Eye (tissue), 1 donor: ENCODE measurements at regions not wholly inside any gene's neighbourhood (a gene's known extent, or its start where the extent isn't known, plus 50 kb on each side); places are given as distances from the start of the nearest gene placed in this dataset.

Experiments used
- DNase-seq: peaks from one replicate; pipeline ENCODE4 v3.0.0-alpha.2; 2015

DNA sequence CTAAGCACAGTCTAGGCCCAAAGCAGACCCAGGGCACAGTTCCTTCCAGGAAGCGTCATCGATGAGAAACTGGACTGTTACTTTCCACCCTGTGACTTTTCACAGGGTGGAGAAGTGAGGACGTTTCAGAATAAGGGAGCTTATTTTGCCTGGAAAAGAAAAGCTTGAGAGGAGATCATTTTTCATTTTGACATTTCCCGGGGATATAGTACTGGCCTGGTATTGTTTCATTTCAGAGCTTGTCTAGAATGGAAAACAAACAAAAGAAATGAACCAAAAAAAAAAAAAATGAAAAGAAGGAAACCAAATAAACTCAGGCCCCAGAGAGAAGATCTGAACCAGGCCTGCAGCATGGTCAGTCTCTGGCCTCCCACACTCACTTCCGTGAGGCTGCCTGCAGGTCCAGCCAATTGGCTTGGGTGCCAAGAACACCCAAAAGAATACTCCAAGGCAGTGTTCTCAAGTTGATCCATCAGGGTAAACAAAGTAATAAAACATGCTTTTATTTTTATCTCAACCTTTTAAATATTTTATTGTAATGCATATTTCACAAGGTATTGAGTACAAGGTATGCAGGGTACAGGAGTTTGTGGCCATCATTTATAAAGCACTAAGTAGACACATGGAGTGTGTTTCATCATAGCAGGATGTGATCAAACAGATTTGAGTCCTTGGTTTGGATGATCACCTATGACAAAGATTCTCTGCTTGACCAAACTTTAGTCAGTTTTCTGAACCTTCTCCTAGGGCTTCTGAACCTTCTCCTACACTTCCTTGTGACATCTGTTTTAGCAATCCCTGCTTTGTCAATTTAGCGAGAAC is 176.9 kb upstream of the GGTLC1 start:
- no peak for DNase-seq

DNA sequence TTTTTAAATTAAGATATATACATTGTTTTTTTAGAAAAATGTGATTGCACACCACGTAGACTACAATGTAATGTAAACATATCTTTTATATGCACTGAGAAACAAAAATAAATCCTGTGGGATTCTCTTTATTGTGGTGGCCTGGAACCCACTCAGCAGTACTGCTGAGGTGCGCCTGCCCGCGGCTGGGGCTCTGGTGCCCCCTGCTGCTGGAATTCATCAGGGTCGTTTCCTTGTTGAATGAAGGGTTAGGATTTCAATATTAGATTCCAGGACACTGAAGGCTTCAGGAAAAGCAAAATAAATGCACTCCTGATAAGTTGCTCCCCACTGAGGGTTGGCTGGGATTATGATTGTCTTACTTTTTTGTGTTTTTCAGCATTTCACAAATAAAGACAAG is 175.8 kb upstream of the GGTLC1 start:
- DNase-seq: peak; percentile 12

DNA sequence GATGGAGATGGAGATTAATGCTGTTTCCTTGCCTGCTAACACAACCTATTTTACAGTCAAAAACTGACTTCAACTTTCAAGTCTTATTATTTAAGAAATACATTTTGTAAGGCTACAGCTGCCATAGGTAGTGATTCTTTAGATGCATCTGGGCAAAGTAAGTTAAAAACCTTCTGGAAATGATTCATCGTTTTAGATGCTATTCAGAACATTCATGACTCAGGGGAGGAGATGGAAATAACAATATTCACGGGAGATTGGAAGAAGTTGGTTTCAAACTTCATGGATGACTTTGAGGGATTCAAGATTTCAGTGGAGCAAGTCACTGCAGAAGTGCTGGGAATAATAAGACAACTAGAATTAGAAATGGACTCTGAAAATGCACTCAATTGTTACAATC is 174.9 kb upstream of the GGTLC1 start:
- DNase-seq: no peak

DNA sequence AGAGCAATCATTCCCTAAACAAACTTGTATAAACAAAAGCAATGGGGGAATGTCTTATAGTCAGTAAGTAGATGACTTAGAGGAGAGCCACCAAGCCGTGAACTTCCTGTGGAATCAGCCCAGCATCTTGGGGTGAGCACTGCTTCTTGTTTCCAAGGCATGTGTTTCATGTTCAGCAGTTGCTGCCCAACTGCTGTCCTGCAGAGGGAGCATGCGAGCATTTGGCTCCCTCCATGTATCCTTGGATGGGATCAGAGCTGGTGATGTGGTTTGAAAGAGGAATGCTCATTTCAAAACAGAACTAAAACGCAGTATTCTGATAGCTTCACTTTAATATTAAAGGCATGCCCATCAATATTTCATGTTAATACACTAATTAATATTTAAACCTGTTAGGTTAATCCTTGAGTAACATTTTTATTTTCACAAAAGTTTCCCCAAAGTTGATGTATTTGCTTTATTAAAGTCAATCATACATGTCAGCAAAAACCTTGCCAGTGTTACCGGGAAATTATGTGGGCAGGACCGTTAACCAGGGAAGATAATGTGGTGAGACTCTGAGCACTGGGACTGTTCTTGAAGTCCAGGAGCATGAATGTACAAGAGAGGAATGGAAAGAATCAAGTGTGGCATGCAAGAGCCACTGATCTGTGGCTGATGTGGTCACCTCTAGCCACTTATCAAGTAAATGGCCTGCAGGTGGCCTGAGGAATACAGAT is 172.1 kb upstream of the GGTLC1 start:
- peak; percentile 80 for DNase-seq

DNA sequence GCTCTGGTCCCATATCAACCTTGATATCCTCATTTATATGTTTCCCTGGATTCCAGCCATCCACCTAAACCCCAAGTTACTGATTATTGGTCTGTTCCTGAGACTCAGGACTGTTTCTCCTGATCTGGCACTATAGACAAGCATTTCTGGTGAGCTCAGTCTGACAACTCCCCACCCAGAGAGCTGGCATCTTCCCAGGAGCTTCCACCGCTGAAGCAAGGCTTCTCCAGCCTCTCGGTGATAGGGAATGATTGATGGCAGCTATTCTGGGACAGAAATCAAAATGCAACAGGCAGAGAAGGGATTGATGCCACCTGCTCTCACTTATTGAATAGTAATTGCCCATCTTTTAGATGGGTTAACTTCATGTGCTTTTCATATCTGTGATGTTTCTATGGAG is 169.7 kb upstream of the GGTLC1 start:
- no peak for DNase-seq

DNA sequence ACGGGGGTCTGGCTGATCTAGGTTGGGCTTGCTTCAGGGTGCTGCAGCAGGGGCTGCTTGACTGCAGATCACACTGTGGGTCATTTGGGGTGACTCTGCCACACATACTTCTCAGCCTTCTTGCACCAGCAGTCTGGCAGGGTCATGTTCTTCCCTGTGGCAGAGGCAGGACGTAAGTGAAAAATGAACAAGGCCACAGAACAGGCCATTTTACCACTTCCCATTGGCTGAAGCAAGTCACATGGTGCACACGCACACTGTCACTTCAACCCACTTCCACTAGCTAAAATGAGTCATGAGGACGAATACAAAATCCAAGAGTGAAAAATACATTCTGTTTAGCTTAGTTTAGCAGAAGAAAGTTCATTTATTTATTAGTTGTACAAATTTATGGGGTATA is 168.6 kb upstream of the GGTLC1 start:
- no peak for DNase-seq

DNA sequence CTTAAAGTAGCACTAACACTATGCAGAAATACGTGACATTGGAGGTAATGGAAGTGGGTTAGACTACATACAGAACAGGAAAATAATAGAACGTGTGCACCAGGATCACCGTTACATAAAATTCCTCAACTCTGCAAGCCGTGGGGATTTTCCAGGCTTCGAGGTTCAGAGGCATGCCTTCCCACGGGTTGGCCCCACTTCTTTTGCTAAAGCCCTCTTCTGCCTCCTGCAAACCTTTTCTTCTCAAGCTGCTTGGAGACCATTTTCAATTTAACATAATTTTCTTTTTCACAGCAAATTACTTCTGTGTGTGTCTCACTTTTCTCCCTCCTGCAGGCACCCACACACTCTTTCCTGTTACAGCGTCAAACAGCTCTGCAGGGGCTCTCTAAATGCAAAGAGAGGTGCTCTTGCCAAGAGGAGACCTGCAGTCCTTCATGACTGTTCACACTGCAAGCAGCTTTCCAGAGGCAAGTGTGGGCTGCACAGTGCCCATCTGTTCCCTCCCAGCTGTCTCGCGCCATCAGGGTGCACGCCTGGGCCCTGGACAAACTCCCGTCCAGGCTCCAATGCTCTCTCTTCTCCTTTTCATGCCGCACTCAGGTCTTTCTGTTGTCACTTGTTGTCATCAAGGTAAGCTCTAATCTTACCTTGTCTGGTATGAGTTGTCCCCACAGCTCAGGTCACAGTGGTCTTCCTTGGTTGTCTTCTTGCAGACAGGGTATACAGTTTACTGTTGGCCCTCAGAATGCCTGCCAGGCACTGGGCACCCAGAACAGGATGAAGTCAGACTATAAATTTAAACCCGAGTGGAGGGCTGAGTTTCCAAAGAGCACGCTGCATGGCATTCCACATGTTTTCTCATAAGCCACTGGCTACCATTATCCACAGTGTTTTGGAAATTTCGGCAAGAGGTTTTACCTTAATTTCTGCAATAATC is 164.8 kb upstream of the GGTLC1 start:
- DNase-seq: no peak

DNA sequence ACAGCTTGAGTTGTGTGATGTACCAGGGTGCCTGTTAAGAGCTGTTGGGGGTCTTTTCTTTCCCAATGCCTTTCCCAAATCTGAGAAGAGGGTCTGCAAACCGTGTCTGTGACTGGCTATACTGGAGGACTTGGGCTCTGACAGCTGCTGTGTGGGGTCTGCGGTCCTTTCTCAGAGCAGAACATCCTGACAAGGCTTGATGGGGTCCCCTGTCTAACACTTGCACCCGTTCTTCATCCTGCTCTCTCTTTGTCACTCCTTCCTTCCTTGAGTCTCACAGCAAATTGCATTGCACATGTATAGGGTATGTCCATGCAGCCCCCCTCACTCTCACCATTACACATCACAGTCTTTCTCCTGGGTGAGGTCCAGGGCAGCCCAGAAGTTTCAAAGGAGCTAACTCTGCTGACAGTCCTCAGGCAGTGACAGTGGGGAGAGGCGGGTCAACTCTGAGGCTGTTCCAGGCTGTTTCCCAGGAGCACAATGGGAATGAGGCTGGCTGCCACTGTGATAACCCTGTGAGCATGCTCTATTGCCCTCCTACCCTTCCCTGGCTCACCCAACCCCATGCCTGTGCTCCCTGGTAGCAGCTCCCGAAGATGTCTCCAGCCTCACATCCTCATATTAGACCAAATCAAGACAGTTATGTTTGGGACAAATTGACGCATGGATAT is 163.2 kb upstream of the GGTLC1 start:
- no peak for DNase-seq

DNA sequence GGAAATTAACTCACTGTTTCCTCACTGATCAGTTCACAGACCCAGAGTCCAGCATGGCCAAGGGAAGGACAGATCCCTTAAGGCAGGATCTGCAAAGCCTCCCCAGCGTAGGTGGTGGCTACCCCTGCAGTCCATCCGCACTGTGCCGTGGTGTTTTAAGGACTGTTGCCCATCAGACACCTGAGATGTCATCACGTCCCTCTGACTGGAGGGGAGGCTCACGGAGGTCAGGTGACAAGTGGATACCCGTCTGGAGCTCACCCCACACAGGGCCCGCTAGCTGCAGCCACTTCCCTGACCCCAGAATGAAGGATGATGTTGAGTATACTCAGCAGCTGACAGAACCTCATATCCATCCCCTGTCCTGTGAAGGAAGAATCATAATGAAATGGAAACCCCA is 161.8 kb upstream of the GGTLC1 start:
- DNase-seq: no peak

DNA sequence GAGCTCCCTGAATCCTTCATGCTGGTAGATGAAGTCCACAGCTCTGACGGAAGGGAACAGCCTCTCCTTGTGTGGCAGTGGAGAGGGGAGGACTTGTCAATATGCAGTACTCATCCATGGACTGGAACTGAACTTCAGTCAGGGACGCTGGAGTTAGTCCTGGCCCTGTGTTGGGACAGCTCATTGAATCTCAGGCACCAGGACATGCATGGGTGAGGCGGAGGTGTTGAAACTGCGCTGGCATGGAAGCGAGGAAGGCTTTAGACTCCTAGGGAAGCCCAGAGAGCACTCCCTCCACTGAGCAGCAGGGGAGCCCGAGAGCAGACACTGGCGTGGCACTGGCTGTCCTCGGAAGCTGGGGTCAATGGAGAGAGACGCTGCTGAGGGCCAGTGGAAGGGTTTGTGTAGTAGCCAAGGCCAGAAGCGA is 161.3 kb upstream of the GGTLC1 start:
- peak; percentile 35 for DNase-seq

DNA sequence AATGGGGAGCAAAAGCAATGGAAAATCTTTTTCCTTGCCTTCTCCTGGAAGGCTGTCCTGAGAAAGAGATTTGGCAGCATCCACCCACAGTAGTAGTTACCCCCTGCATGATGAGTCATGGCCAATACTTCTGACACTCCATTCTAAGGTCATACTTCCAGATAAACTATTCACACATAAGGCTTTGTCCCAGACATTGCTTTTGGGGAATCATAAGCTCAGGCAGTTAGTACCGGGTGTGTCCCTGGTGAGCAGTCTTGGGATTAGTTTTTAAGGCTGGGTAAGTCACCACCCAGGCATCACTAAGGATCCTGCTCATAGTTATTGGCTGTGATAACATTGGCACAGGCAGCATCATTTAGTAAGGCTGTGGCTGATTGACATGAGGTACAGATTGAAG is 160.6 kb upstream of the GGTLC1 start:
- DNase-seq: no peak

DNA sequence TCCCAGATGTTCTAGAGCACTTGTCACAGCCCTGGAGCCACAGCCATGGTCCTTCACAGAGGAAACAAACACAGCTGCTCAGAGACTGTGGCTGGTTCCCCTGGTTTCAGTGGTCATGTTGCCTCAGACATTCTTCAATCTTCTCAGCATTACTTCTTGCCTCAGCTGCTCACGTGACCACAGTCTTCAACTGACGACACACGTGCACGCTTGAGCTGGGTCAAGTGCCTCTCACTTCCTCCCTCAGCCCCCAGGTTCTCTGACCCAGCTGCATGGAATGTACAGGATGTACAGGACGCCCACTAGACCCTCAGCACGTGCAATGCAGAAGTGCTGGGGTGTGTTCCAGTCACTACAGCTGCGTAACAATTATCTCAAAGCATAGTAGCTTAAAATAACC is 159.8 kb upstream of the GGTLC1 start:
- DNase-seq: no peak

DNA sequence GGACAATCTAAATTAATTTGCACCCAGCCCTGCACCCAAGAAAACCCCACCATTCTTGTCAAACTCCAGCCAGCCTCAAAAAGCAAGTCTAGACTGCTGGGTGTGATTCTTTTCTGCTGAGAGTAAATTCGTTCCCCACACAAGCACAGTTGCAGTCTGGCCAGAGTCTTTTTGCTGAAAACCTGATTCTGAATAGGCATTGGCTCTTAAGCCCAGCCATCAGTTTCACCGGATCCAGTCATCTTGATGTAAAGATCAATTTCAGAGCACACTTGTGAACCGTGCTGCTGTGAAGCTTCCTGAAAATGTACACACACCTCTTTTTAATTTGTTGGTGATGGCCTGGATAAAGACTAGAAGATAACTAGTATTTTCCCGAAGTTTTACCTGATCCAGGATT is 159.4 kb upstream of the GGTLC1 start:
- no peak for DNase-seq

DNA sequence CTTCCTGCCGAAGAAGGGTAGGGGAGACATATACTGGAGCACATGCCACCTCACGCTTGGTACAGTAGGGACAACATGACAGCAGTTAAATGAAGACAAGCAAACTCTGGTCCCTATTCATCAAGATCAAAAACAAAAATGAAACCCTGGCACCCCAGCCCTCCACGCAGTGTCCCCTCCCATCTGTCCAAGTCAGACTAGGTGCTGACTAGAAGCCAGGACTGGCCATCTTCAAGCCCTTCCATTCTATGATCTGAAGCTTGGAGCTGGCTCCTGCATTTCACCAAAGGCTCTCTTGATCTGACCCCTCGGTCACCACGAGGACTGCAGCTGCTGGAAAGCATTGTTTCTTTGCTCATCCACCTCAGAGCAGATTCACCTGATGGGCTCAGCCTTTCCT is 158.9 kb upstream of the GGTLC1 start:
- no peak for DNase-seq

DNA sequence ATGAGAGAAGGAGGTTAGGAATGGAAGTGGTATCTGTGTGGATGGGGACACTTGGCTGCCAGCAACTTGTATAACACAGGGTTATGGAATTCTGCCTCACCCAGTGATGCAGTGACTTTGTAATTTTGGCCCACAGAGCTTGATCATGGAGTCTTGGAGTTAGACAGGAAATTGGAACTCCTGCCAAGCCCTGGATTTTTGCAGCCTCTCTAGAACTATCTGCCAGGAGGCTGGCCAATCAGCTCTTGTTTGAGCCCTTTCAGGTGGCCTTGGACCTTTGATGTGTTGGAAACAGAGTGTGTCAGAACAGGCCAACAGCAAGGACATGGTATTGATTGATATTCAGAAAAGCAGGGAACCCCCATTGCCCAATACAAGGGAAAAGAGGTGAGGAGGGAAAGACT is 157.7 kb upstream of the GGTLC1 start:
- no peak for DNase-seq

DNA sequence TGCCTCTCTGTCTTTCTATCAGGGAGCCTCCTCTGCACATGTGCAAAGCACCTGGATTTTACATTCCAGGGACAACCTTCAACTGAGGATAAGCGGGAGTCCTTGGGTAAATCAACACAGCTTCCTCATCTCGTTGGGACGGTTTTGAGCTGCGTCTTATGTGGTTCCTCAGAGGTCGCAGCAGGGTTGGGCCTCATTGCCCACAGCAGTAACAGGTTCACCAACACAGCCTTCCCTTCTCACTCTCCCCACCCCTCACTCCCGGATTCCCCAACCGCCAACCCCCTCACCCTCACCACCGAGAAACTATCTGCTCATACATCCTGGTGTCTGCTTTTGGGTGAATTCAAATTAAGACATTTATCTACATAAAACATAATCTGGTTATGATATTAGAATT is 155.8 kb upstream of the GGTLC1 start:
- no peak for DNase-seq

DNA sequence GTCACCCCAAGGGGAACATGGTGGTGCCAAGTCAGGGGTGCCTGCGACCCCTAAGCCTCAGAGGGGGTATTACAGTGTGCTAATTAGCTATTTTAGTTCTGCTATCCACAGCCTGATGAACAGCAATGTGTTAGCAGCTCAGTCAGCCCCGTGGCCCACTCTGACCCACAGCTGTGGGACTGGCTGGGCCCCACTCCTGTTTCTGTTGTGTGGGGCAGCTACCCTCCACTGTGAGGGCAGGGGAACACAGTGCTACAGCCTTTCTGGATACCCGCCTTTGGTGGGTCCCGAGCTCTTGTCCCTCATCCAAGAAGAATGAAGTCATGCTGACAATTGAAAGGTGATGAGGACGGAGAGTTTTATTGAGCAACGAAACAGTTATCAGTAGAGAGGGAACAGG is 152.5 kb upstream of the GGTLC1 start:
- no peak for DNase-seq

DNA sequence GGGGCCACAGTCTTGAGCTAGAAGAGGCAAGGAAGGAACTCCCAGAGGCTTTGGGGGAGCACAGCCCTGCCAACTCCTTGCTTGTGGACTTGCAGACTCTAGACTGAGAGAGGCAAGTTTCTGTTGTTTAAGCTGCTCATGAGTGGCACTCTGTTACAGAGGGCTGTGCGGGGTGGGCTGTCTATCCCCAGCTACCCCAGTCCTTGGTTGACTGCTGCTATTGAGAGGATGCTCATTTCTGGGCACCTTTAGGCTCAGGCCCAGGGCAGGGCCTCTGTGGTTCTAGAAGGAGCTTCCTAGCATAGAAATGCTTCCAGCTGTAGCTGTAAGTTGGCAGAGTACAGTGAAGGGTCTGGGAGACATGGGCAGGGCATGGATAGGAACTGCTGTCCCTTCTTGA is 151.3 kb upstream of the GGTLC1 start:
- DNase-seq: no peak

DNA sequence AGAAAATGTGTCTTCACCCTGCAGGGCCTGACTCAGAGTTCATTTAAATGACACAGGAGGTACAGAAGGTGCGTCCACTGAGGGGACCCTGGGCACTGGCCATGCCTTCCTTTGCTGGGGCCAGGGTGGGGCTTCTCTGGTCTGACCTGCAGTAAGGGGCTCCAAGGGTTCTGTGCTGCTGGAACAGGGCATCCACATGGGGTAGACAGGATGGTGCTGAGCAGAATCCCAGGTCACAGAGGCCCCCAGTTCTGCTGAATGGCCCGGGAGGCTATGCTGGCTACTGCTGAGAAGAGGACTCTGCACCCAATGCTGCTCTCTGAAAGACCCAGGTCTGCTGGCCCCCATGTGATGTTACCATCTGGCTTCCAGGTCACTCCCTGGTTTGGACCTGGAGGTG is 150.4 kb upstream of the GGTLC1 start:
- no peak for DNase-seq

DNA sequence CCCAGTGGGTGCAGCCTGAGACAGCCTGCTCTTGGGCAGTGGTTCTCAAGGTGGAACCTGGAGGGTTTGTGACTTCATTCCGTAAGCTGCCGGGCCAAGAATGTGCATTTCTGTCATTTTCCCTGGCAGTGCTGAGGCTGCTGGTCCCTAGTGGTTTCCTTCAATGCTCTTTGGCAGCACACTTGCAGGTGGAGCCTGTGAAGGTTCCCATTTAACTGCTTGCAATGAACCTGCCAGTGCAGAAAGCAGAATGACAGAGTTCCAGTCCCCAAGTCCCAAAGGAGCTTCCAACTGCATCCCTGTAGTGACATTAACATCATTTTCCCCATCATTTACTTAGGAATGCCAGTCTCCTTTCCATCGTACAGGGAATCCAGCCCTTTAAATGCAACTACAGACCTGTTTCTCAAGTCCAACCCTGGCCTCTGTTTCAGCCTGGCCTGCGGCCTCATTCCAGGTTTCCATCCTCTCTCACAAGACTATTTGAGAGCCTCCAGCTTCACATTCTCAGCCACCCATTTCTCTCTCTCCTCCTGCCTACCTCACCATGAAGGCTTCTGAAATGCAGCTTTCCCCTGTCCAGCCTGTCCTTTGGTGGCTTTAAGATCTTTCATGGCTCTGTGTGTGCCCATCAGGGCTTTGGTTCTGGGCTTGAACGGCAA is 149.7 kb upstream of the GGTLC1 start:
- DNase-seq: peak; percentile 56

DNA sequence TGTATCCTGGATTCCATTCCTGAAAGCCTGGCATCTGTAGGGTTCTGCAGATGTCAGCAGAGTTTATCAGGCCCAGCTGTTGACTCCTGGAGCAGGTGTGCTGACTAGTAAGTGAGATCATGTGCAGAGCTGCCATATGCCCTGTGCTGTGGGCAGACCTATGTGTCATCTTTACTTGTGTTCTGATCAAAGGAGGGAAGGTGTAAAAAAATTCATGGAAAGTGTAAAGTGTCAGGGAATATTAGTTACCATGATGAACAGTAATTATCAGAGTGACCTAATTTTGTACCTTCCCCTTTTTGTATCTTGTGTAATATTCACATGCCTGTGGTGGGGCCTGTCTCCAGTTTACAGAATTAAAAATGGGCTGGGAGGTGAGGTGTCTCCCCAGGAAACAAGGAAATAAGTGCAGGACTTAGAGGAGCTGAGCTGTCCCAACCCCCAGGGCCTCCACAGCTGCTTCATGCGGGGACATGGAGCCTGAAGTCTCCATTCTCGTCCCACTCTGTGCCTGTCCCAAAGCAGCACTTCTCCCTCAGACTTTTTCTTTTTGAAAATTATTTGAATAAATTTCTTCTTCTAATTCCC is 148.2 kb upstream of the GGTLC1 start:
- DNase-seq: no peak

DNA sequence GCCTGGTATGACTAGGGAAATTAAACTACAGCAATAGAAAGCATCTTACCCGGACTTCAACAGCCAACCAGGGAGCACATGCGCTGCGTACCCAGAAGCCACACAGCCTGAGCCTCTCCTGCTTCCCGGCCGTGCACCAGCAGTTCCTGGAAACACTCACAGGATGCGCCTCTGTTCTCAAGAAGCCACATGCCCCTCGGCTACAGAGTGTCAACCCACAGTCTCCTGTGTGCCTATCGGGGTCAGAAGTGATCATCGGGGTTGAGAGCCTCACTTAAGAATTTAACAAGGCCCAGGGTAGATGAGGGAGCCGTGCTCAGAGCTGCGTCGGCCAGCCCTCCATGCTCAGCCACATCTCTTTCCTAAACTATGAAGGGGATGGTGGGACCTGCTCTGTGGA is 147.2 kb upstream of the GGTLC1 start:
- no peak for DNase-seq
